Neural cell (in vitro differentiated cells): ENCODE measurements at regions not wholly inside any gene's neighbourhood (a gene's known extent, or its start where the extent isn't known, plus 50 kb on each side); places are given as distances from the start of the nearest gene placed in this dataset.
"Not testable (repeated sequence)": the region's sequence is repeated elsewhere in the genome, so short reads cannot be mapped to it uniquely, and the experiment has no call there.

ENCODE experiments used
- H2AFZ ChIP-seq: fragments of 200-600, 300-800 bp; sonication (generic), shearing (Covaris generic); 2 replicates; pipeline ENCODE4 v1.6.0; 2014; ENCODE audit warnings: low read depth, mild to moderate bottlenecking, antibody characterized with exemption, low read length, moderate library complexity
- H3F3A ChIP-seq: fragments of 200-600 bp; shearing (Covaris generic); 2 replicates; pipeline ENCODE4 v1.6.1; 2016; ENCODE audit warnings: mild to moderate bottlenecking, moderate library complexity, mixed read lengths, antibody characterized with exemption, low read length; ENCODE audit not compliant: insufficient read depth, poor library complexity, severe bottlenecking
- H3K27ac ChIP-seq: fragments of 200-600, 300-800 bp; sonication (generic), shearing (Covaris generic); 2 replicates; pipeline ENCODE4 v1.5.1; 2014; ENCODE audit warnings: mild to moderate bottlenecking, low read length, moderate library complexity
- H3K27me3 ChIP-seq: fragments of 300-800, 200-600 bp; sonication (generic), shearing (Covaris generic); 2 replicates; pipeline ENCODE4 v1.6.0; 2014; ENCODE audit warnings: mild to moderate bottlenecking, low read depth, low read length, moderate library complexity; ENCODE audit not compliant: insufficient read depth
- H3K36me3 ChIP-seq: fragments of 300-800, 200-600 bp; sonication (generic), shearing (Covaris generic); 2 replicates; pipeline ENCODE4 v1.5.1; 2014; ENCODE audit warnings: mild to moderate bottlenecking, antibody characterized with exemption, low read length, moderate library complexity; ENCODE audit not compliant: insufficient read depth
- H3K4me2 ChIP-seq: fragments of 300-800, 200-600 bp; sonication (generic), shearing (Covaris generic); 2 replicates; pipeline ENCODE4 v1.6.0; 2014; ENCODE audit warnings: mild to moderate bottlenecking, low read length
- H3K4me3 ChIP-seq: fragments of 300-800, 200-600 bp; sonication (generic), shearing (Covaris generic); 2 replicates; pipeline ENCODE4 v1.5.1; 2014; ENCODE audit warnings: mild to moderate bottlenecking, low read length, moderate library complexity
- H3K79me2 ChIP-seq: fragments of 200-600 bp; shearing (Covaris generic); replicated peaks from 2 replicates; pipeline ENCODE4 v1.6.0; 2014; ENCODE audit warnings: mild to moderate bottlenecking, low read length, moderate library complexity; ENCODE audit not compliant: insufficient read depth
- H3K9ac ChIP-seq: fragments of 300-800, 200-600 bp; sonication (generic), shearing (Covaris generic); 2 replicates; pipeline ENCODE4 v1.6.1; 2016; ENCODE audit warnings: mild to moderate bottlenecking, low read length, mixed read lengths
- H3K9me2 ChIP-seq: fragments of 200-600 bp; shearing (Covaris generic); 2 replicates; pipeline ENCODE4 v1.6.1; 2016; ENCODE audit warnings: mild to moderate bottlenecking, low read length, mixed read lengths; ENCODE audit not compliant: insufficient read depth
- H3K9me3 ChIP-seq: fragments of 200-600, 300-800 bp; sonication (generic), shearing (Covaris generic); 2 replicates; pipeline ENCODE4 v1.6.1; 2016; ENCODE audit warnings: mild to moderate bottlenecking, mixed run types, low read length, moderate library complexity, mixed read lengths
- H4K20me1 ChIP-seq: fragments of 200-600 bp; shearing (Covaris generic); 2 replicates; pipeline ENCODE4 v1.6.1; 2016; ENCODE audit warnings: mild to moderate bottlenecking, mixed run types; ENCODE audit not compliant: insufficient read depth
- CTCF ChIP-seq: fragments of 450-650 bp; IDR thresholded peaks from 2 replicates; pipeline ENCODE4 v1.5.1; 2014; ENCODE audit warnings: antibody characterized with exemption, mild to moderate bottlenecking, moderate library complexity; ENCODE audit not compliant: poor library complexity, severe bottlenecking
- EZH2 ChIP-seq: fragments of 200-600, 300-800 bp; shearing (Covaris generic), sonication (generic); IDR thresholded peaks from 2 replicates; pipeline ENCODE4 v1.6.1; 2014; ENCODE audit warnings: antibody characterized with exemption, low read length, borderline replicate concordance, mild to moderate bottlenecking; ENCODE audit not compliant: insufficient read depth, poor library complexity, severe bottlenecking
- MXI1 ChIP-seq: fragments of 450-650 bp; conservative IDR thresholded peaks from 2 replicates; pipeline ENCODE4 v1.6.1; 2014; ENCODE audit warnings: antibody characterized with exemption, mild to moderate bottlenecking; ENCODE audit not compliant: poor library complexity, severe bottlenecking
- POLR2AphosphoS5 ChIP-seq: IDR thresholded peaks from 2 replicates; pipeline ENCODE4 v1.6.1; 2012
- RAD21 ChIP-seq: fragments of 450-650 bp; conservative IDR thresholded peaks from 2 replicates; pipeline ENCODE4 v1.6.1; 2014; ENCODE audit warnings: antibody characterized with exemption, mild to moderate bottlenecking, moderate library complexity
- TAF1 ChIP-seq: IDR thresholded peaks from 2 replicates; pipeline ENCODE4 v1.6.1; 2012; ENCODE audit warnings: low read depth

- no peaks in the 10 kb centered on the region for H4K20me1 ChIP-seq
- H3K9me2 ChIP-seq = no peaks in the 10 kb centered on the region
- peaks cover 3% of the 10 kb centered on the region for H3K9me3 ChIP-seq
- no peaks in the 10 kb centered on the region for H3K79me2 ChIP-seq
- TF ChIP-seq POLR2AphosphoS5 = no peak
- no peak for TF ChIP-seq MXI1
- no peak for TF ChIP-seq CTCF
- H3K4me2 ChIP-seq = no peak overlapping the region
- no peak overlapping the region for H3K27ac ChIP-seq
- H3K27me3 ChIP-seq = no peaks in the 10 kb centered on the region
- no peak overlapping the region for H3K4me3 ChIP-seq
- no peaks in the 10 kb centered on the region for H3K36me3 ChIP-seq
- H3K9ac ChIP-seq = no peak overlapping the region
- no peak overlapping the region for H2AFZ ChIP-seq
- no peaks in the 10 kb centered on the region for H3F3A ChIP-seq
Observed at GRCh38 chr6:169087443-169088041, 166.1 kb downstream of the THBS2 start.

GRCh38 chr6:169086616-169087015 lies 167.0 kb downstream of the THBS2 start:
- not testable (repeated sequence) for H3K4me2 ChIP-seq, H3K9me2 ChIP-seq, H3K9ac ChIP-seq, H3K4me3 ChIP-seq, H3K9me3 ChIP-seq, H3F3A ChIP-seq, H3K36me3 ChIP-seq, H2AFZ ChIP-seq, H4K20me1 ChIP-seq, H3K79me2 ChIP-seq, H3K27me3 ChIP-seq, H3K27ac ChIP-seq

GRCh38 chr6:169086020-169086419 lies 167.6 kb downstream of the THBS2 start:
- H2AFZ ChIP-seq = no peak overlapping the region
- H4K20me1 ChIP-seq = no peaks in the 10 kb centered on the region
- no peaks in the 10 kb centered on the region for H3K36me3 ChIP-seq
- H3K4me2 ChIP-seq = no peak overlapping the region
- H3K27me3 ChIP-seq = no peaks in the 10 kb centered on the region
- peaks cover 3% of the 10 kb centered on the region for H3K9me3 ChIP-seq
- H3F3A ChIP-seq = no peaks in the 10 kb centered on the region
- no peaks in the 10 kb centered on the region for H3K9me2 ChIP-seq
- H3K79me2 ChIP-seq = no peaks in the 10 kb centered on the region
- TF ChIP-seq TAF1 (no peak), MXI1 (no peak), EZH2 (no peak), CTCF (no peak), RAD21 (no peak)
- H3K27ac ChIP-seq = no peak overlapping the region
- no peak overlapping the region for H3K4me3 ChIP-seq
- H3K9ac ChIP-seq = no peak overlapping the region
